HG02678 (cell line): ENCODE measurements at regions not wholly inside any gene's neighbourhood (a gene's known extent, or its start where the extent isn't known, plus 50 kb on each side); places are given as distances from the start of the nearest gene placed in this dataset.

Experiments used
- ATAC-seq: cut with Tn5 transposase; IDR thresholded peaks from one replicate; pipeline ENCODE4 v1.9.1; 2021; ENCODE audit warnings: mild to moderate bottlenecking, moderate library complexity; ENCODE audit not compliant: unreplicated experiment

DNA sequence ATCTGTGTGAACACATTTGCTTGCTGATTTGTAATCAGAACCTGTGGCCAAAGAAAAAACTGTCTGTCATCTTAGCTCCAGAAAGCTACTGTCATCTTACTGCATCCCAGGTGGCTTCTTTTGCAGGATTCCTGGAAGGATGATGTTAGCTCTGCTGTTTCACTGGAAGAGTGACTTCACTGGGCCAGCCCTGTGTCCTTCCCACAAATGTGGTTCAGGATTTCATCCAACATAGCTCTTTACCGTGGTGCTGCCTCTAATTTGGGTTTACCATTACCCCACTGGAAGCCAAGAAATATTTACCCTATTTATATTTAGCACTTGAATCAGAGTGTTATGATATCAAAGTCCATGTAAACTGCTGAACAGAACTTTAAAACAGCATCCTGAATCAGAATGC is 501.0 kb downstream of the GADD45G start:
- no peak for ATAC-seq

DNA sequence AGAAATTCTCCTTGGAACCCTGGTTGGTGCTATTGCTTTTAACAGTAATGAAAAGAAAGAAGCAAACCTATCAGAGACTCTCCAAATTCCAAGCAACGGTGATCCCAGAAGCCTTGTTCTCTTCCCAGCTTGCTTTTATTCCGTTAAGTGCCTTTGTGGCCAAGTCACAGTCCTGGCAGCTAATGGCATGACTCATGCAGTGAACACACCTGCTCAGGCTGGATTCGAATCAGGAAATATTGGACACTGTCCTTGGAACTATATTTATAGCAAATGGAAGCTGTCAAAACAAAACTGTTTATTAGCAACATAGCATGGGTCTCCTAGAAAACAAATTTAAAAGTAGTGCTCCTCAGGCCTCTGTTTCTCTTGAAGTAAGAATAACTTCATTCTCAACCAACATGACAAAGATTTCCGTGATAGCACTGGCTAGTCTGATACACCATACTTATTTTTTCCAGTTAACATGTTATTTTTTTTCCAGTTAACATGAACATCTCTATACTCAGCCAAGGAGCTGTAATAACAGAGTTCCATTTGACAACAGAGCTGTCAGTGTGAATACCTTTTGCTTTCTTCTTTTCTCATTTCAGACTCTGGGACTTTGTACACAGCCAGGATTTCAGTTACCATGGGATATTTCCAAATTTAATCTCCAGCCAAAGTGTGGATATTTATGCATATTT is 502.4 kb downstream of the GADD45G start:
- no peak for ATAC-seq

DNA sequence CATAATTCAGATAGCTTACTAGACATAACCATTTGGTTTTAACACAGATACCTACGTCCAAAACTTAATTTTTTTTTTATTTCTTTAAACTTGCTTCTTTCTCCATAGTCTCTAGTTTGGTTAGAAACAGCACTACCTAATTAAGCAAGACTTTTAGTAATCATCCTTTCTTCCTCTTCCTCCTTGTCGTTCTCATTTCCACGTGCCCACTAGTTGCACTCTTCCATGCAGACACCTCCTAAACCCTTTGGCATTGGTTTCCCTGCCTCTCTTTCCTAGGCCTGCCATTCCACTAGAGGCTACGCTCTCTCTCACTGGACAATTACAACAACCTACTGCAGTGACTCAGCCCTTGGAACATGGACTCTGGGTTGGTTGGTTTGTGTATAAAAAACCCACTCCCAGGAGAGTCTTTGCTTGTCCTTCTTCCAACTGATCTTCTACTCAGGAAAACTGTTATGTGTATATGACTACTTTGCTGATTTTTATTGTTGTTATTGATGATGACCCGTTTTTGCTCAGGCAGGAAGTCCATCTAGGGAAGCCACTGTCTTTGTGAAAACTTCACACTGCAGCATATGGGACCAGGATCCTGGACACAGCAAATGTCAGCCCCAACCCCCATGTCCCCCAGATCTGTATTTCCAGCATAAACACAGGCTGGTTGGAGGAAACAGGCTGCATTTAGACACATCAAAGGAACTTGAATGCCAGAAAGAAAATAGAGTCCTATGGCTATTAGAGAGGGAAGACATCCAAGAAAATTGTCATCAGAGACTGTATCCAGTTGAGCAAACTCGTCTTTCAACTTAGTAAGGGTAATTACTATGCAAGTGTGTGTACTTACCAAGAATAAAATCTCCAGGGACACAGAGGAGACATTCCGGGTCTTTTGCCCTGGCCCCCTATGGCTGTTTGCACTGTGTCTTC is 503.2 kb downstream of the GADD45G start:
- no peak for ATAC-seq

DNA sequence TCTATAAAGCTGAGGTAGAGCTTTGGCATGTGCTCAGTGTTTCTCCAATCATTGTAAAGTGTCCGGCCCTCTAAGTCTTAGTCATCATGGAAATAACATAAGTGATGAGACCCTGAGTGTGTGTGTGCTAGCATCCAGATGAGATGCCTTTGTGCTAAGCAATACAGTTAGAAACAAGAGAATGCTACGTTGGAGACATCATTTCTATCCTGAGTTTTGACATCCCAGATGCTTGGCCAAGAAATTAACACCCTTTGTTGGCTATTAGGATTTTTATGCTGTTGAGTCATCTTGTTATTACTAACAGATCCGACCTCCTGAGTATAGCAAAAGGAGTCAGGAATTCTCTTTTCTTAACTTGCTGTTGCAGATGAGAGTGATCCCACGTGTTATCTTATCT is 508.0 kb downstream of the GADD45G start:
- ATAC-seq = no peak

DNA sequence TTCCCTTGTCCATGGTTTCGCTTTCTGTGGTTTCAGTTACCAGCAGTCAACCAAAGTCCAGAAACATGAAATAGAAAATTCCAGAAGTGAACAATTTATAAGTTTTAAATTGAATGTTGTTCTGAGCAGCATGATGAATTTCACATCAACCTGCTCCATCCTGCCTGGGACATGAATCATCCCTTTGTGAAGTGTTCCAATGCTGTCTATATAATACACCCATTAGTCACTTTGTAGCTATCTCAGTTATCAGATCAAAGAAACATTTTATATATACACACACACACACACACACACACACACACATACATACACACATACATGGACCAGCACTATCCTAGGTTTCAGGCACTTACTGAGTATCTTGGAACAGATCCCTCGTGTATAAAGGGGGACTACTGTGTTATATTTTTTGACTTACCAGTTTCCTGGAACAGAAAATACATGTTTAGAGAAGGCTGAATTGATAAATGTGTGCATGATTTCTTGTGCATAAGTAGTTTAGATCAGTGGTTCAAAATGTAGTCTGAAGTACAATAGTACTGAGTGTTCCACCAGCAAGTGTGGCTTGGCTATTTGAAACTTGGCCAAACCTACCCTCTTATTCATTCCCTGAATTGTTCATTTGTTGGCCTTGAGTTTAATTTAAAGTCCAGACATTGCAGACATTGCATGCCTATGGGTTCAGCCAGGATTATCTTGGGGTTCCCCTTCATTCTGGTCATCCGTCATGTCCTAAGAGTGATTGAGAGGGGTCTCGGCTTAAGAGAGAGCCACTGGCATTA is 510.0 kb downstream of the GADD45G start:
- no peak for ATAC-seq

DNA sequence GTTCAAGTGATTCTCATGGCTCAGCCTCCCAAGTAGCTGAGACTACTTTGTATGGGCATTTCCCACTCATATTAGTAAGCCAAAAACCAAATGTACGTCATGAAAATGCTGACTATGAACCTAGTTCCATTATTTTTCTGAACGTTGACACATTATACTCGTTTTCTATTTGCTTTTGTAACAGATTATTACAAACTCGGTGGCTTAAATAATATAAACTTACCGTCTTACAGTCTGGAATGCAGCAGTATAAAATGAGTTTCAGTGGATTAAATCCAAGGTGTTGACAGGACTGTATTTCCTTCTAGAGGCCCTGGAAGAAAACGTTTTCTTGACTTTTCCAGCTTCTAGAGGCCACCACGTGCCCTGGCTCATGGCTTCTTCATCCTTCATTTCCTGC is 517.0 kb downstream of the GADD45G start:
- no peak for ATAC-seq

DNA sequence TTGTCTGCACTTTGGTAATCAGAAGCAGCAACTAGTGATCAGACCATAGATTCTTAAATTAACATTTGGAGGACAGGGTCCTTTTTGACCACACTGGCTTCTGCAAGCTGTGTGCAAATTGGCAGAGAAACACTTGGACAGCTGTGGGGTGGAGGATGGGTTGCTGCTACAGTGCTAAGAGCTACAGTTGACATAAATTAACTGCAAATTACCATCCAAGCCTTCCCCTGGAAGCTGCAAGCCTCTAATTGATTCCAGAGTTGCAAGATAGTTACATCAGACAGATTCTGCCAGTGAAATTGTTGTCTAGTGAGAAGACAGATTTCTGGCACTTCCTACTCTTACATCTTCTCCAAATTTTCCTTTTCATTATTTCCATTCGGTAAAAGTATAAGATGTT is 517.7 kb downstream of the DIRAS2 start:
- ATAC-seq = no peak

DNA sequence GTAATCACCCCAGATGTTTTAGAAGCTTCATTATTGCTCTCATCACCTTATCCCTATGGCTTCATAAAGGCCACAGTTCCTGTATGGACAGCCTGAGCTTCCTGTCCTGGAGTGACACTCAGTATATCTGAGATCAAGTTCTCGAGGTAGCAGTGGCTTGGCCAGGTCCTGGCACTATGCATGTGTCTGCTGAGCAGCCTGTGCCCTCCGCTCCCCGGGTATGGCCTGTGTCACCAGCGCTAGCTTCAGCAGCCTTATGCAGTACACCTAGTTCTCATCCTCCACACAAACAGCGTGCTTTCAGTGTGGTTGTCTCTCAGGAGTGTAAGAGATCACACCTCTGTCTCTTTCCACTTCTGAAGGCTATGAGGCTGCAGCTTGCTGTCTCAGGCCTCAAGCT is 514.7 kb downstream of the DIRAS2 start:
- no peak for ATAC-seq

DNA sequence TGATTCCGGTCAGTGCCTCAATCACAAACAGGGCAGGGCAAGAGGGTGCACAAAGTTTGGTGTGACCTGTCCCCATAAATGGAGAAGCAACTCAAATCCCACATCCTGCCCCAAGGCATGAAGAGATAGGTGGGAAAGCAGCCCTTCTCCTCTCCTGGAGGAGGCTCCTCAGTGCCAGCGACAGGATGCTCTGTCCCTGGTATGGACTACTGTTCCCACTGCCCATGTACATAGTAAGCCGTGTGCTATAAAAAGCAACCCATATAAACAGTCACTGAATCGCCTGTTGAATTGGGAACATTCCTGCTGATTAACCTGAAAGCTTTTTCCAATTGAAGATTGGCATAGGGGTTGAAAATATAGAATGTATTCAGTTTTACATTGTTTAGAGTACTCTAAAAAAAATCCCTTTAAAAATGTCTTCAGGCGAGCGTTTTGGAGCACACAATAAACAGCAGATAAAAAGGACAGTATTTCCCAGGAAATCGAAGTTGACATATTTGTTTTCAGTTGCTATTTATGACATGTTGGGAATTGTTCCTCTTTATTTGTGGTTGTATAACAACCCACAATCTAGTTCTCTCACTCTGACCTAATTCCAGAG is 513.9 kb downstream of the DIRAS2 start:
- ATAC-seq = no peak

DNA sequence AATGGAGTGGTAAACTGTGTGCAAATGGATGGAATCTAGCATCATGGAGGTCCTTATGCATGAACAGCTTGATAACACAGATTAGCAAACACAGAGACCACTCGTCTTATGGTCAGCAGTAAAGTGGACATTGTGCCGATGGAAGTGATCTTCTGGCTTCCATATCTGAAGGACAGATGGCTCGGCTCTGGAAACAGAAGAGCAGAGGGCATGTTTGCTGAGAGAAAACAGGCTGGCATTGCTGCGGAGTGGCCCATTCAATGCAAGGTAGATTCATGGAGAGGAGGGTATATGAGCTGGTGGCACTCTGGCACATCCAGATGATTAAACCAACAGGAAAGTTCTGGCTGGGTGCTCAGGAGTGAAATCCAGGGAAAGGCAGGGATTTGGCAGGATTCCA is 513.2 kb downstream of the DIRAS2 start:
- no peak for ATAC-seq

DNA sequence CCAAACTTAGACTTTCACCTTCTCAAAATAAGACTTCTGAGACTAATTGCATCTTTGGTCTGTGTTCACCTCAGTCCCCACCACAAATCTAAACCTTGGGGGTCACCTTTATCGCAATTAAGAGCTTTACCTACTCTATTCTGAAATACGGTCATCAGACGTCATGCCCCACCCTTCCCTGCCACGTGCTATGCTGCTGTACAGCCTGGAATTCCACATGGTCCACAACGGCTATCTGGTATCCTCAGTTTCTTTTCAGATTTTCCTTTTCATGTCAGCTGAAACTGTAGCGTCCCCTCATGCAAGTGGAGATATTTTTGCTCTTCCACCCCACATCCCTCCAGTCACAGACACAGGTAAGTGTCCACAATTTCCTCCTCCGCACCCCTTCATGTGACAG is 511.1 kb downstream of the DIRAS2 start:
- ATAC-seq = no peak

DNA sequence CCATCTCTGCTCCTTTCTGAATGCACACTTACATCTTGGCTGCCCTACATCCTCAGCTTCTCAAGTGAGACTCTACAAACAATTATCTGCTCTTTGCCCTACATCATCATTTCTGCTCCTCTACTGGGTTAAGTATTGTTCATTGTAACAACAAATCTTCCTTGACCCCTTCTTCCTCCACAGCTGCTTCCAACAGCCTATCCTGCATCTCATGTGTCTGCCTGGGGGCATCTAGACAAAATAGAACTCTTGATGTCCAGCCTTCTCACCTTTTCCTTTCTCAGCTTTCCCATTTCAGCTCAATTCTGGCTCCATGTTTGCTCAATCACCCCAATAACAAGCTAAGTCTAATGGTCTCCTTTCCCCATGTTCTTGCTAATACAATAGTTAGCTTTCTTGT is 509.8 kb downstream of the DIRAS2 start:
- no peak for ATAC-seq

DNA sequence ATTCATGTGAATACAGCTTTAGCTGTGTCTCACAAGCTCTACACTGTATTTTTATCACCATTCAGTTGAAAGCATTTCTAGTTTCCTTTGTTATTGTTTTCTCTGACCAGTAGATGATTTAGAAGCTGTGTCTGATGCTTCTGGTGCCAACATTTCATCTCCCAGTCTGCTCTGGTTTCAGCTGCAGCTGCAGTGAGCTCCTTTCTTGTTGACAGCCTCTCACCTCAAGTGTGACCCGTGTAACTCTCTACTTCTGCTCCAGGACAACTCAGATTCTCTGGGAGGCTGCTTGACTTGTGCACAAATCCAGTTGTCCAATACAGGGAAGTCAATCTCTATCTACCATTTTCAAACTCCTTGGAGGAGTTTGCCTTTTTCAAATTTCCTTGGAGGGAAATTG is 504.8 kb downstream of the DIRAS2 start:
- no peak for ATAC-seq

DNA sequence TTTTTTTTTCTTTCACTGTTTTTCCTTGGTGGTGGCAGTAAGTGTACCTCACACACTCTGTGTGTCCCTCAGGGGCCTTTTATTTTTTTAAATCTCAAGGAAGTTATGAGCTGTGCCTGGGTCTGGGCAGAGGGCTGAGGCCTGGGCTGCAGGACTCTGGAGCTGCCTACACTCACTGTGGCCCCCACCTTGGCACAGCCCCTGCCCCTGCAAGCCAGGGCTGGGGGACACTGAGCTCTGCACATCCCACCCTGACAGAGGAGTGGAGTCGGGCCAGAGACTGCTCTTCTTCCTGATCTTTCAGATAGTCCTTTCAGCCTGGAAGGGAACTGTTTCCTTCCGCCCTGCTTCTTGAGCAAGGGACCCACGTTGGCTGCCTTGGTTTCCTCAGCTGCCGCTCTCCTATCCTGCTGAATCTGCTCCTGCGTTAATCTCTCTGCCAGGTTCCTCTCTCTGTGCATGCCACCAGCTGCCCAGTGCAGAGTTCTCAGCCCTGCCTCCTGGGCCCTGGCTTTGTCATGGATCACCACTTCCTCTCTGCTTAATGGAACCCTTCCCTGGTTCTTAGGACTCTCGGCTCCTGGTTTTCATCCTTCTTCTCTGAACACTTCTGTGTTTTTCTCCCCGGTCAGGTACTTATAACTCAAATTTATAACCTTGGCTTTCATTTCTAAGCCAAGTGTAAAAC is 502.3 kb downstream of the DIRAS2 start:
- ATAC-seq = no peak

DNA sequence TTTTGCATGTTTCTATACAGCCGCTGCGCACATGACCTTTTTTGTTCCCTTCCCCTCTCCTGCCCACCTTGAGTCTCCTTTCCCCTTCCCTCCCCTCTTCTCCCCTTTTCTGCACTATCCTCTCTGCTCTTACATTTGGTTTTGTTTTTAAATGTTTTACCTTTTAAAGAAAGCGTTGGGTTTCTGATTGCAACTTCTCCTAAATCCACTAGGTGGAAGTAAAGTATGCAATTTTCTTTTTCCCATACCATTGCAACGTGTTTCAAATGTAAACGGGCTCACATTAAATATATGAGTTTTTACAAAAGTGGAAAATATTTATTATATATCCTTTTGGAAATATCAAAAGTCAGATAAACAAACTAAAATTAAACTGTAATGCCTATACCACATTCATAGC is 500.9 kb downstream of the DIRAS2 start:
- ATAC-seq = no peak

DNA sequence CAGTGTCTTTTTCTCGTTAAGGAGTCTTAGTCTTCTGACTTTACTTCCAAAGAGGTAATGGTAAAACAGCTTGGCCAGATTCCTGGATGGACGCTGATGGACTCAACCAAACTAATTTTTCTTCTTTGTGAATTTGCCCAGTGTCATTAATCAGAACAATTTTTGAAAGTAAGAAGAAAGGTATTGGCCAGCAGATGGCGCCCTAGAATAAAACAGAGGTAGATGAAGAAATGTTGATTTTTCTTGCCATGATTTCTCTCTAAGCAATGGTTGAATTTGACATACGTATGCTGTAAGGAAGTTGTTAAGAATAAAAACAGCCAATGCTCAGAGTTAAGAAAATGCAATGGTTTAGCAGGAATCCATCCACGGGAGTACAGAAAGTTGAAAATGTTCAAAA is 500.0 kb downstream of the DIRAS2 start:
- ATAC-seq = no peak

DNA sequence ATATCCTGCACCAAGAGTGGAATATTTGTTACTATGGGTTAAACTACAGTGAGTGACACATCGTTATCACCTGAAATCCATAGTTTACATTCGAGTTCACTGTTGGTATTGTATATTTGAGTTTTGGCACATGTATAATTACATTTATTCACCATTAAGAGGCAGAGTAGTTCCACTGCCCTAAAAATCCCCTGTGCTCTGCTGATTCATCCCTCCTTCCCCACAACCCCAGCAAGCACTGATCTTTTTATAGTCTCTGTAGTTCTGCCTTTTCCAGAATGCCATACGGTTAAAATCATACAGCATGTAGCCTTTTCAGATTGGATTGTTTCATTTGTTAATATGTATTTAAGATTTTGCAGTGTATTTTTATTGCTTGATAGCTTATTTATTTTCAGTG is 495.2 kb downstream of the DIRAS2 start:
- no peak for ATAC-seq

DNA sequence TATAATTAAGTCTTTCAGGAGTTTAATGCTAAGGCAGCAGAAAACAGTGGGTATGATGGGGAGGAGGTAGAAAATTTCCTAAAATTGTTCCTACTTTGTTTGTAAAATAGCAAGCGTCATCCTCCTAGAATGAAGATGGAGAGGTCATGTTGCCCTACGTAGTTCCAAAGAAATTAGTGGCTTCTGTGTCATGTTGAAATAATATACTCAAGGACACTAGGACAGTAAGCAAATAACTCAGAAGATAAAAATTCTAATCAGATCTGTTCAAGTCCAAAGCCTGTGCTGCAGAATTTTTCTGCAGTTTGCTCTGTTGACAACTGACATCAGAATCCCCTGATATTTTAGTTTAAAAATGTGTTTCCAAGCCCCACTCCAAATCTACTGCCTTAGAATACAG is 486.3 kb downstream of the DIRAS2 start:
- ATAC-seq = no peak

DNA sequence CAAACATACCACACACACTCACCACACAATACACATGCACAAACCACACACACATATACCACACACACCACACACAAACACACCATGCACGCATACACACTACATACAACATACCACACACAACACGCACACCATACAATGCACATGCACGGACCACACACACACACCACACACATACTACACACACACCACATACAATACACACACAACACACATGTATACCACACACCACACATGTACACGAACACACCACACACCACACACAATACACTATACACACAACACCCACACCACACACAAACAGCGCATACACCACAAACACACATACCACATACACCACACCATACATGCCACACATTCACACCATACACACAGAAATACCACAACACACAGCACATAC is 480.3 kb downstream of the DIRAS2 start:
- ATAC-seq = no peak

DNA sequence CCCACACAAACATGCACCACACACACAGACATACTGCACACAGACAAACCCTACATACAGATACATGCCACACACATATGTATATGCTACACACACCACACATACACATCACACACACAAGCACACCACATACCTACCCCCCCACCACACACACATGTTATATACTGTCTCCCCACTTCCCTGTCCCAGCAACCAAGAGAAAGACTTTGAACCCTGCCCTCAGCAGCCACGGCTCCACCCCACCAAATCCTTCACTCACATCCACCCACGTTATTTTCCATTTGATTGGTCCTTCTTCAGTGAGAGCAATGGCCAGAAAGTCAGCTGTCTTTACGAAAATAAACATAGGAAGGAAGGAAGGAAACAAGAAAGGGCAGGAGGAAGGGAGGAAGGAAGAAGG is 479.8 kb downstream of the DIRAS2 start:
- ATAC-seq = no peak

DNA sequence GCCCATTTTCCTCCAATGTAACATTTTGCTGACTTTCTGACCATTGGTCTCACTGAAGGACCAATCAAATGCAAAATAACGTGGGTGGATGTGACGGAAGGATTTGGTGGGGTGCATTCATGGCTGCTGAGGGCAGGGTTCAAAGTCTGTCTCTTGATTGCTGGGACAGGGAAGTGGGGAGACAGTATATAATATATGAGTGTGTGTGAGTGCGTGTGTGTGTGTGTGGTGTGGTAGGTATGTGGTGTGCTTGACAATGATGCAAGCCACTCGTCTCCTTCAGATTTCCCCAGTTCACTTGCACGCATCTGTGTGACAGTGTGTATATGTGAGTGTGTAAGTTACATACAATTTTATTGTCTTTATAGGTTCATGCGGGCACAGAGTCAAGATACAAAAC is 477.3 kb downstream of the DIRAS2 start:
- no peak for ATAC-seq
